ENCODE measurements at regions not wholly inside any gene's neighbourhood (a gene's known extent, or its start where the extent isn't known, plus 50 kb on each side); places are given as distances from the start of the nearest gene placed in this dataset.

DNA sequence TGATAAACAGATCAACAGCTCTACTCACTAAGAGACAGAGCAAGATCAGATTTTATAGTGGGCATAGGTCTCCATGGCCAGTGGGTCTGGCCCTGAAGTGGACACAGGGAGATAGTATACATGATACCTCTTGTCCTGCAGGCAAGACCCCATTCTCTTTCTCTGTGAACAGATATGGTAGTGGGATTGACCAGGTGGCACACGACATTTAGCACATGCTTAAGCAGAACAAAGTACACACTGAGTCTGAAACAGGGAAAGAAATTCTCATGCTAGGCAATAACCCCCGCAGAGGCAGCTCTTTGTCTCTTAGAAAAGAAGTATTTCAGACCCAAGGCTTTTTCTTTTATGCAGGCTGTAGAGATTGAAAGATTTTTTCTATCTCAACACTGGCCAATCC lies 1331.2 kb downstream of the FSCB start:
- H3K27me3 Mint-ChIP-seq (ENCODE audit: low read depth, poor library complexity): no peaks in the 10 kb centered on the region
- no peaks in the 10 kb centered on the region for H3K9me3 Mint-ChIP-seq
- no peaks in the 10 kb centered on the region for H3K36me3 Mint-ChIP-seq (ENCODE audit: low read depth)
- H3K4me1 Mint-ChIP-seq: no peaks in the 10 kb centered on the region
- H3K4me3 Mint-ChIP-seq: no peak overlapping the region
- no peak overlapping the region for H3K27ac Mint-ChIP-seq
- TF ChIP-seq, protein P1, sequence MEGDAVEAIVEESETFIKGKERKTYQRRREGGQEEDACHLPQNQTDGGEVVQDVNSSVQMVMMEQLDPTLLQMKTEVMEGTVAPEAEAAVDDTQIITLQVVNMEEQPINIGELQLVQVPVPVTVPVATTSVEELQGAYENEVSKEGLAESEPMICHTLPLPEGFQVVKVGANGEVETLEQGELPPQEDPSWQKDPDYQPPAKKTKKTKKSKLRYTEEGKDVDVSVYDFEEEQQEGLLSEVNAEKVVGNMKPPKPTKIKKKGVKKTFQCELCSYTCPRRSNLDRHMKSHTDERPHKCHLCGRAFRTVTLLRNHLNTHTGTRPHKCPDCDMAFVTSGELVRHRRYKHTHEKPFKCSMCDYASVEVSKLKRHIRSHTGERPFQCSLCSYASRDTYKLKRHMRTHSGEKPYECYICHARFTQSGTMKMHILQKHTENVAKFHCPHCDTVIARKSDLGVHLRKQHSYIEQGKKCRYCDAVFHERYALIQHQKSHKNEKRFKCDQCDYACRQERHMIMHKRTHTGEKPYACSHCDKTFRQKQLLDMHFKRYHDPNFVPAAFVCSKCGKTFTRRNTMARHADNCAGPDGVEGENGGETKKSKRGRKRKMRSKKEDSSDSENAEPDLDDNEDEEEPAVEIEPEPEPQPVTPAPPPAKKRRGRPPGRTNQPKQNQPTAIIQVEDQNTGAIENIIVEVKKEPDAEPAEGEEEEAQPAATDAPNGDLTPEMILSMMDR (IDR thresholded peaks at IDR 0.05): no peak
- no peak for DNase-seq

DNA sequence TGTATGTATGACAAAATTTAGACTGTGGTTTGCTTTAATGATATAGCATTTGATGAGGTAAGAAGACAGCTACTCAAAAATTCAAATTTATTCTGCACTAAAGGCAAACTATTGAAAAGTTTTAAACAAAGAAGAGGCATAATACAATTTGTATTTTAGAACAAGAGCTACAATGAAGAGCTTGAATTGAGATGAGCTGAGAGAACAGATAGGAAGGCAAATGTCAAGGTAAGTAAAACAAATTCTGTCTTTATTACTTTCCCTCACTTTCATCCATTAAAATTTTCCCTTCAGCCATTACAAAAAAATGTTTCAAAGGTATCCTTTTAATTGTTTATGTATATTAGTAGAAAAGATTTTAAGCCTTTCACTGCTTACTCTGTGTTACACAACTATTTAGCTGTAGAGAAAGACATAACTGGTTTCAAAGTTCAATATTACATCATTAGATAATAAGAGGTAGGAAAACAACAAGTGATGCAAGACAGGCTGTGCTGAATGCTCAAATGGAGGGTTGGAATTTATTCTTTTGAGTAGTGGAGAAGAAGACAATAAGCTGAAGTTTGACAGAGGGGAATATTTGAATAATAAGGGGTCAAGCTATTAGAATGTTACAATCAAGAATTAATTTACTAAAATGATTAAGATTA lies 1334.1 kb downstream of the FSCB start:
- H3K4me1 Mint-ChIP-seq: no peaks in the 10 kb centered on the region
- H3K4me3 Mint-ChIP-seq: no peak overlapping the region
- DNase-seq: no peak

DNA sequence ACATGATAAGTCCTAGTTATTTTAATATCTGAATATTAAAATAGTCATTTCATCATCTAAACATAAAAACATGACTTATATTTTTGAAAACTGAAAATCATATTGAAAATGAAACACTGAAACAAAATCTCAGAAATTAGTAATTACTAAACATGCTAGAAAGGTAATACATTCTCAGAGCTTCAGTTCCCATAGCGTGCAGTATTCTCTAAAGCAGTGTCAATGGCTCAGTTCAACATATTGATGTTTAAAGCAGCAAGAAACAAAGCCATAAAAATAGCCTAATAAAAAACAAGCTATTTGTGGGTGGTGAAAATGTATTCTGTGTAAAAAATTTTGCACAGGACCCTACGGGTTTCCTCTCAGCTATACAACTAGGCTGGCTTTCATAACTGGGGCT lies 1337.4 kb downstream of the FSCB start:
- H3K4me3 Mint-ChIP-seq: no peak overlapping the region
- no peaks in the 10 kb centered on the region for H3K27me3 Mint-ChIP-seq (ENCODE audit: low read depth, poor library complexity)
- no peaks in the 10 kb centered on the region for H3K36me3 Mint-ChIP-seq (ENCODE audit: low read depth)
- no peaks in the 10 kb centered on the region for H3K9me3 Mint-ChIP-seq
- TF ChIP-seq, protein P1 (IDR thresholded peaks at IDR 0.05): no peak
- no peak for DNase-seq
- H3K4me1 Mint-ChIP-seq: no peaks in the 10 kb centered on the region
- H3K27ac Mint-ChIP-seq: no peak overlapping the region

More for the DNA sequence above, 1334.1 kb downstream of the FSCB start:
- no peaks in the 10 kb centered on the region for H3K36me3 Mint-ChIP-seq (ENCODE audit: low read depth)
- no peaks in the 10 kb centered on the region for H3K9me3 Mint-ChIP-seq
- no peaks in the 10 kb centered on the region for H3K27me3 Mint-ChIP-seq (ENCODE audit: low read depth, poor library complexity)
- TF ChIP-seq, protein P1 (IDR thresholded peaks at IDR 0.05): no peak
- H3K27ac Mint-ChIP-seq: no peak overlapping the region

DNA sequence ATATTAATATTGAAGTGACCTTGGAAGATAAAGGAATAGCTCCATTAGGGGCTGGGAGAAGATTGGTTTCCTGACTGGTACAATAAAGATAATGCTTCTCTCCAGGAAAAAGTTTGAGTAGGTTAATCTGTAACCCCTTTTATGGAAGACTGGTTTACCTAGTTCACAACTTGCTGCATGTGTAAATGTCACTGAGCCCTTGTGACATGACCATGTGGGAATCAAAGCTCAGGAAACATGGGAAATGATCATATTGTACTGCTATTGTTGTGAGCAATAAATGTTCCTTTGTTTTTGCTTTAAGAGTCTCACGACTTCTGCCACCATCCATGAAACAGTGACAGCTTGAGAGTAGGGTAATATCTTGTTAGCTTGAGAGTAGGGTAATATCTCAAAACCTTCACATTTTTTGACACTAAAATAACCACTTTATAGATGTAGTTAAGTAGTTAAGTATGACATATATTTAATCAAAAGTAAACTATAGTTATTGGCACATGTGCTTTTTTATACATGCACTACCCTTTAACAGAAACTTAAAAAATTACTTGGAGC lies 1338.6 kb downstream of the FSCB start:
- H3K4me1 Mint-ChIP-seq: no peaks in the 10 kb centered on the region
- no peaks in the 10 kb centered on the region for H3K27me3 Mint-ChIP-seq (ENCODE audit: low read depth, poor library complexity)
- no peak for DNase-seq
- H3K4me3 Mint-ChIP-seq: no peak overlapping the region
- H3K36me3 Mint-ChIP-seq (ENCODE audit: low read depth): no peaks in the 10 kb centered on the region
- no peak overlapping the region for H3K27ac Mint-ChIP-seq
- H3K9me3 Mint-ChIP-seq: no peaks in the 10 kb centered on the region
- TF ChIP-seq, protein P1 (IDR thresholded peaks at IDR 0.05): no peak

DNA sequence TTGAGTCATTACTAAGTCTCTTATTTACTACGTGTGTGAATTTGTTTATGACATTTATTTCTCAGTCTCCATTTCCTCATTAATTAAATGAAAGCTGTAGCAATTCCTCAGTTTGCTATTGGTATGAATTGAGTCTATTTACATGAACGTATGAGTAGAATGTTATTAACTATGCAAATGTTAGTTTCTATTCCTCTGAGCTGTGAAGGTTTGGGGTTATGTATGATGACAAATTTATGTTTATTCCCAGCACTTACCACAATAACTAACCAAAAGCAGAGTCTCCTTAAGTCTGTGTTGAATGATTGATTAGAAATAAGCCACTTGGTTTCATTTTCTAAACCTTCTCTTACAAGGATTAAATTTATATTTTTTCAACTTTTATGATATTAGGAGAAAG lies 1340.9 kb downstream of the FSCB start:
- no peaks in the 10 kb centered on the region for H3K4me1 Mint-ChIP-seq
- no peaks in the 10 kb centered on the region for H3K36me3 Mint-ChIP-seq (ENCODE audit: low read depth)
- no peak for DNase-seq
- H3K4me3 Mint-ChIP-seq: no peak overlapping the region
- no peaks in the 10 kb centered on the region for H3K9me3 Mint-ChIP-seq
- TF ChIP-seq, protein P1 (IDR thresholded peaks at IDR 0.05): no peak
- no peak overlapping the region for H3K27ac Mint-ChIP-seq
- H3K27me3 Mint-ChIP-seq (ENCODE audit: low read depth, poor library complexity): no peaks in the 10 kb centered on the region

DNA sequence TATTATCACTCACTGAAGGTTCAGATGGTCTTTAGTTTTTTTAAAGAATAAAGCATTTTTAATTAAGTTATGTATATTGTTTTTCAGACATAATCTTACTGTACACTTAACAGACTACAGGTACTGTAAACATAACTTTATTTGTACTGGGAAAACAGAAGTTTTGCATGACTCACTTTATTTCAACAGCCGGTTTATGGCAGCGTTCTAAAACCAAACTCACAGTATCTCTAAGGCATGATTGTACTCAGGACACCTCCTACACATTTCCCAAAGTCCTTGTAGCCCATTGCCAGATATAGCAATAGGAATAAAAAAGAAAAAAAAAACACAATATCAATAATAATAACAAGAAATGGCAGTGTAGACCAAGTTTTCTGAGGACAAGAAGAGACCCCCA lies 1341.4 kb downstream of the FSCB start:
- no peaks in the 10 kb centered on the region for H3K27me3 Mint-ChIP-seq (ENCODE audit: low read depth, poor library complexity)
- H3K27ac Mint-ChIP-seq: no peak overlapping the region
- H3K4me3 Mint-ChIP-seq: no peak overlapping the region
- TF ChIP-seq, protein P1 (IDR thresholded peaks at IDR 0.05): no peak
- H3K36me3 Mint-ChIP-seq (ENCODE audit: low read depth): no peaks in the 10 kb centered on the region
- H3K4me1 Mint-ChIP-seq: no peaks in the 10 kb centered on the region
- no peaks in the 10 kb centered on the region for H3K9me3 Mint-ChIP-seq
- DNase-seq: no peak

Measured in nephron progenitor cell (in vitro differentiated cells).